CMK (cell line): ENCODE measurements at regions not wholly inside any gene's neighbourhood (a gene's known extent, or its start where the extent isn't known, plus 50 kb on each side); places are given as distances from the start of the nearest gene placed in this dataset.

Experiments
- DNase-seq: peaks from one replicate; pipeline ENCODE4 v3.0.0-alpha.2; 2010; ENCODE audit warnings: low read depth

DNA sequence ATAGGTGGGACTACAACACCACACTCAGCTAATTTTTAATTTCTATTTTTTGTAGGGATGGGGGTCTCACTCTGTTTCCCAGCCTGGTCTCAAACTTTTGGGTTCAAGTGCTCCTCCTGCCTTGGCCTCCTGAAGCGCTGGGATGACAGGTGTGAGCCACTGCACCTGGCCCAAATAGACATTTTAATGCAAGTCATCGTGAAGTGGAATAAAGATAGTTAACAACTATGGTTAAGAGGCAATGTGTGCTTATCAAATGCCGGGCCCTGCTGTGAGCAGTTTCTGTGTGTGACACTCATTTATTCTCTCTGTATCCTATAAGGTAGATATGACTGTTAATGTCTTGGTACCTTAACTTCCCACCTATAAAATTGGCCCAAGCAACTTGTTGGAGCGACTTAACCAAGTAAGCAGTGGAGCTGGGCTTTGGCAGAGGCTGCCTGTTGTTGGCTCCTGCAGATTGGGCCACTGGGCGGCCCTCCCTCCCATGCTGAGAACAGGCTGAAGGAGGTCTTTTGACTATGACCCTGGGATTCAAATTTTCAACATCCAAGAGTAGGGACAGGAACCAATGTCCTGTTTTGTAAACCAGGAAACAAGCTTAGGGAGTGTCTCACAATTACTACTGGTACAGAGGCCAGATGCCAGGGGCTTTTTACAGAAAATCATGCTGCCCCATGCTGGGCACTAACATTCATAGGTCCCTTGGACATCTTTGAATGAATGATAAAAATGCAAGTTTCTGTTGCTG, 450.7 kb downstream of the TSHZ3 start:
- DNase-seq: no peak

- DNase-seq: no peak
These were observed 451.7 kb downstream of the TSHZ3 start for GRCh38 chr19:30897553-30897952.

- no peak for DNase-seq
These were observed 452.2 kb downstream of the TSHZ3 start for GRCh38 chr19:30897034-30897433.

DNA sequence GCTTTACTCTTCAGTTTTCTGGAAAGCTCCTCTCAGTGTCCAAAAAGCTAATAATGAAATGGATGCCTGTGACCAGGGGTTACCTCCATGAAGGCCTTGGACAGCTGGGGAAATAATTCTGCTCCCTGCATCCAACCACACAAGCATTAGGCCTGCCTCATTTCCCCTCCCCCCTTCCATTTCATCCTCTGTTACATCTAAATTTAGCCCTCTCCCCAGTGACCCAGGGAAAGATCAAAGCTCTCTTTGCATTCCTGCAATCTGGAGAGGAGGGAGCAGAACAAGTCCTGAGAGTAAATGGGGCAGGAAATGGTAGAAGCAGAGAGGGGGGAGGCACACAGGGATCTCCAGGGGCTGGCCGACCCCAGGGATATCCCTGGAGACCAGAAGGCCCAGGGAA, 452.7 kb downstream of the TSHZ3 start:
- DNase-seq: no peak

- DNase-seq: no peak
These were observed 453.3 kb downstream of the TSHZ3 start for GRCh38 chr19:30895946-30896345.

DNA sequence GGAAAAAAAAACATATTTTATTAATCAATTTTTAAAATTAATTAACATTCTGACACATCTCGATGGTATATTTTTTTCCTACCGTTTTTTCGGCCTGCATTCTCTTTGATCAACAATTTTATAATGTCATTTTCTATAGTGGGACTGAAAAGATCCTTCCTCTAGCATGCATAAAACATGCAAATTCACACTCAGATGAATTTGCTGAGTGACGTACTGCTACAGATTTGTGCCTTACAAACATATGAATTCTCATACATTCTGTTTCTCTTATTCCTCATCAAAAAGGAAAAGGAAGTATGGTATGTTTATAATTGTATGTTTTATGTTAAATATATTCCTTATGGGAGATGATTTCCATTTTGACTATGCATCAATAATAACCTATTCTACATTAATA, 458.2 kb downstream of the TSHZ3 start:
- DNase-seq: no peak

- DNase-seq: no peak
These were observed 459.2 kb downstream of the TSHZ3 start for GRCh38 chr19:30890033-30890432.

DNA sequence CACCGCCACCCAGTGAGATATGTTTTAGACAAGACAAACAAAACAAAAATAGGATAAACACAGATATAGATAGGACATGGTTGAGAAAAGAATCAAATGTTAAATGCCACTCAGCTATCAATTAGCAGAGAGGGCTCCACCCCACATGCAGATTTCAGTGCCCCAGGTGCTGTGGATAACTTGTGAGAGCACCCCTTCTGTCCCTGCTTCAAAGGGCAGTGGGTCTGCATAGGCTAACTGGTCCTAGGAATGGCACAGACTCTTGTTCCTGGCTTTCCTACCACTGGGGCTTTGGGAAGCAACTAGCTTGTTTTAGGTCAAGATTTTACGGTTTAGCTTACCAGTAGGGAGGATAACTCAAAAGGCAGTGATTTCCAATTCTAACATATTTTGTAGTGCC, 460.3 kb downstream of the TSHZ3 start:
- DNase-seq: no peak

GRCh38 chr19:30887042-30887441, 462.2 kb downstream of the TSHZ3 start:
- no peak for DNase-seq

DNA sequence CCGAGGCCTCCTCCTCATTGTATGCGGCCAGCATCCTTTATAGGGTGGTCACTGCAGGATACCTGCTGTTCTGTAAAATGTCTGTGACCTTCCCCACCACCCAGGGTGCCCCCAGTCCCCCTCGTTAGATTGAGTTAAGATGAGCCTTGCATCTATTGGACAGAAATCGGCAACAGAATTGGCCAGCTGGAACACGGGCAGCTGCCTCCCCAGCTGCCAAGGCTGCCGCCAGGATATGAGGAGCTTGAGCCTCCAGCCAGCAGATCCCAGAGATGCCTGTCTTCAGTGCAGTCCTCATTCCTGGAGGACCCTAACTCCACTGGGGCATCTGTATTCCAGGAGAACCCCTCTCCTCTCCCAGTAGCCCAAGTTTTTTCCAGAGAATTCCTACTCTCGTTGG, 463.0 kb downstream of the TSHZ3 start:
- DNase-seq: no peak

DNA sequence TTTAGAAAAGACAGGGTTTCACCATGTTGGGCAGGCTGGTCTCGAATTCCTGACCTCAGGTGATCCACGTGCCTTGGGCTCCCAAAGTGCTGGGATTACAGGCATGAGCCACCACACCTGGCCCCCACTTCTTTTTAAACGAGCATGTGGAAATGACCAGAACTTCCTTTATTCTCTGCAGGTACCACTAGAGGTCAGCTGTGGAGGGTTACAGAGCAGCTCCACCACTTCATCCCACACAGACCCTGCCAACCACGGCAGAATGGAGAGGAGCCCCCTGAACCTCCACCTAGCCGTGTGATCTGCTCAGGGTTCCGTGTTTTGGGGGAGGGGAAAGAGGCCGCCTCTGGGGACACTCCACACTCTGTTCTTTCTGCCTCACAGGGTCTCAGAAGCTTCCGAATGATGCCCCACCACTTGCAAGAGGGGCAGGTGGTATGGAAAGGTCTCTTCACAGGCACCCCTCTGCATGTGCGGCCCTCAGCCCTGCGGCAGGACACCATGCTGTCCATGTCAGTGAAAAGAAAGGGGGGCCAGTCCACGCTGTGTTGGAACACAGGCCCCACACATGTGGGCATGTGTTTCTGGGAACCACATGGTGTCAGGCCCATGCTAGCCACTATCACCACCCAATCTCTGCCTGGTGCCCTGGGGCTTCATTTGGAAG, 465.0 kb downstream of the TSHZ3 start:
- no peak for DNase-seq

- no peak for DNase-seq
These were observed 466.2 kb downstream of the TSHZ3 start for GRCh38 chr19:30883071-30883470.

- DNase-seq: no peak
These were observed 466.7 kb downstream of the TSHZ3 start for GRCh38 chr19:30882411-30883005.

- DNase-seq: no peak
These were observed 467.3 kb downstream of the TSHZ3 start for GRCh38 chr19:30881930-30882329.

GRCh38 chr19:30881281-30881680, 468.0 kb downstream of the TSHZ3 start:
- no peak for DNase-seq

DNA sequence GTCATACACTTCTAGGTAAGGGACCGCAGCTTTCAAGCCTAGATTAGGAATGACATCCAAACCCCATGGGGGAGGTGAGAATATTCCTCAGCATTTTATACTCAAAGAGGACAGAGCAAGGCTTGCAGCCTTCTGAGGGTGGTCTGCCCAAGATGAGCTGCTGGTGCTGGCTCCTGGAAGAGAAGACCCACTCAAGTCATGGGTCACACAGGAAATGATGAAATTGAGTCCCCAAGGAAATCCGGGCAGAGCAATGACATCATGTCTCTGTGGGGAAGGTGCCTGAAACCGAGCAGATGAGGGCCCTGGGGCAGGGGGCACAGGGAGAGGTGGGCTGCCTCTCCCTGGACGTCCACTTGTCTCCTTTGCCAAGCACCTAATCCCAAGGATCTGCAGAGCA, 468.7 kb downstream of the TSHZ3 start:
- DNase-seq: no peak

DNA sequence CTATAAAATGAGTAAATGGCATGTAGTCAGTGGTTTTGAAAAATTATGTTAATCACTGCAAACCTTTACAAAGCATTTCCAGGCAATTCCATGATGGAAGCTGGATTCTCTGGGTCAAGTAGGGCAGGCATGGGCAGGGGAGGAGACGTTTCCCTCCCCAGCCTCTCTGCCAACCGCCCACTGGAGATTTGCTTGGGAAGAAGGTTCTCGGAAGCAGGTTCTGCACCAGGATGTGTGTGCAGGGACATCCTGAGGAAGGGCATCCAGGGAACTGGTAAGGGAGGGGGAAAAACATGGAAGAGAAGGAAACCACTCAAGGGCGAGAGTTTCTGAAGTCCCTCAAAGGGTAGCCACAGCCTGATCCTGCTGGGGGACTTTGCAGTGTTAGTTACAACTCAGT, 469.1 kb downstream of the TSHZ3 start:
- no peak for DNase-seq

GRCh38 chr19:30879736-30880135, 469.5 kb downstream of the TSHZ3 start:
- DNase-seq: no peak

- DNase-seq: no peak
These were observed 470.0 kb downstream of the TSHZ3 start for GRCh38 chr19:30879225-30879624.

DNA sequence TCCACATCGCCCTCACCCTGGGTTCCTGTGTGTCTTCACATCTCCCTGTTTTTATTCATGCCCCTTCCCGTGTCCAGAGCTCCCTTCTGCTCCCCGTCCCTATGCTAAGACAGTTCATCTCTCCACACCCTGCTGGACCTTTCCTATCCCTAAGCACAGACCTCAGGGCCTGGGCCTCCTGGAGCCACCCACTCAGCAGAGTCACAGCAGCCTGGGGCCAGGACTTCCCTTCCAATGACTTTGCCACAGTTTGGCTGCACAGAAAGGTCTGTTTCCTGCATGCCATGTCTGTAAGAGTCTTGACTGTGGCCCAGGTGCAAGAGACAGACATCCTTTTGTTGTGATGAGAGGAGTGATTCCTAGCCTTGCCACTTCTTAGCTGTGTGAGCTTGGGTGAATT, 470.7 kb downstream of the TSHZ3 start:
- DNase-seq: no peak

DNA sequence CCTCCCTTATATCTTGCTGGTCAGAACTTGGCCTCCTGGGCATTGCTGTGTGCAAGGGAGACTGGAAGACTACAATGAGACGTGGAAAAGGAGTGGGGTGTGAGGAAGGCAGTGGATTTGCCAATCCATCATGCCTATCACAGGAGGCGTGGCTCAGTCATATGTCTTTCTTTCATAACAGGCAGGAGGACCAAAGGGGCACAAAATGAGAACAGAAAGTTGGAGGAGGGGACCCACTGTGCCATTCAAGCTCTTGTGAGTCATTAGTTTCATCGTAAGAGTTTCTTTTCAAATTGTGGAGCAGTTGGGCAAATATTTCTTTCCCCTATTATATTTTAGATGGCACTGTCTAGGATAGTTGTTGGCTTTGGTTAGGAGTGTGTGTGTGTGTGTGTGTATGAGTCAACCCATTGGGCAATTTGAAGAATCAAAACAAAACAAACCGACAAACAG, 471.5 kb downstream of the TSHZ3 start:
- DNase-seq: no peak

DNA sequence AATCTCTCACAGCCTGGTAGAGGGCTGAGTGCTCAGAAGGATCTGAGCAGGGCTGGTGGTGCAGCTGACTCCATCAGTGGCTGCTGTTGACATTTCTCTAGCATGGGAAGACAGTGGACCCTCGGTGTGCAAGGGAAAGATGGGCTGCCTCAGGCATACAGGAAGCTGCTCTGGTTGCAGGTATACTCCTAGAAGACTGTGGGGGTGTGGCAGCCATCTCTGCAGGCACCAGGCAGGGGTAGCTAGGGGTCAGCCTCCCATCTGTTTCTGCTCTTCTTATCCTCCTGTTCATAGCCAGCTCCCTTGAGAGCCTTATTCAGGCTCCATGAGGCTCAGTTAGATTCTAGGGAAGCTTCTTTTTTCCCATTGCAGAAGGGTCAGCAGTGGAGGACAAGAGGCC, 475.5 kb downstream of the TSHZ3 start:
- no peak for DNase-seq

- DNase-seq: no peak
These were observed 476.2 kb downstream of the TSHZ3 start for GRCh38 chr19:30873003-30873402.
